Dermis blood vessel endothelial cell (primary cell): ENCODE measurements at regions not wholly inside any gene's neighbourhood (a gene's known extent, or its start where the extent isn't known, plus 50 kb on each side); places are given as distances from the start of the nearest gene placed in this dataset.

Experiments used
- DNase-seq: peaks from one replicate; pipeline ENCODE4 v3.0.0; 2010

GRCh38 chr18:29012883-29013465, 836.0 kb upstream of the CDH2 start:
- no peak for DNase-seq

GRCh38 chr18:29012364-29012763, 835.4 kb upstream of the CDH2 start:
- no peak for DNase-seq

DNA sequence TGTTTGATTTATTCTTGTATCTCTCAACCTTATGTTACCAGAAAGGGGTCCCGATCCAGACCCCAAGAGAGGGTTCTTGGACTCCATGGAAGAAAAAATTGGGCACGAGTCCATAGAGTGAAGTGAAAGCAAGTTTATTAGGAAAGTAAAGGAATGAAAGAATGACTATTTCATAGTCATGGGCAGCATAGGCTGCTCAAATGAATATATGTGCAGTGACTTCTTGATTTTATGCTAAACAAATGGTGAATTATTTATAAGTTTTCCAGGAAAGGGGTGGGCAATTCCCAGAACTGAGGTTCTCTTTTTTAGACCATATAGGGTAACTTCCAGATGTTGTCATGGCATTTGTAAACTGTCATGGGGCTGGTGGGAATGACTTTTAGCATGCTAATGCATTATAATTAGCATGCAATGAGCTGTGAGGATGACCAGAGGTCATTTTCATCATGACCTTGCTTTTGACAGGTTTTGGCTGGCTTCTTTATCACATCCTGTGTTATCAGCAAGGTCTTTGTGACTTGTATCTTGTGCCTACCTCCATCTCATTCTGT, 832.4 kb upstream of the CDH2 start:
- no peak for DNase-seq

DNA sequence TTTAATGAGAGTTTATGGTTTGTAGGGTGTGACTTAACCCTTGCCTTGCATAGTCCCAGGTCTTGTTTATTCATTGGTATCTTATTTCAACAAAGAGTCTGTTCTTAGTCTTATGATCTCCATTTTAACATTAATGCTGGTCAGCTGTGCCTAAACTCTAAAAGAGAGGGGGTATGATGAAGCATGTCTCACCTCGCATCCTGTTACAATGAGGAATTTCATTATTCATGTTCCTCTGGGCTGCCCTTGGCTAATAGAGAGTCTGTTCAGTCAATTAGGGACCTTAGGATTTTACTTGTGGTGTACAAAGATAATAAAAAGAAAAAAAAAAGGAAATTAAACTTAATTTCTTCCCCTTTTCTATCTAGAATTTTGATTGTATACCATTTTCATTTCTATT, 831.9 kb upstream of the CDH2 start:
- DNase-seq: no peak

- DNase-seq: no peak
Measured at GRCh38 chr18:29007986-29008654, 831.2 kb upstream of the CDH2 start.

DNA sequence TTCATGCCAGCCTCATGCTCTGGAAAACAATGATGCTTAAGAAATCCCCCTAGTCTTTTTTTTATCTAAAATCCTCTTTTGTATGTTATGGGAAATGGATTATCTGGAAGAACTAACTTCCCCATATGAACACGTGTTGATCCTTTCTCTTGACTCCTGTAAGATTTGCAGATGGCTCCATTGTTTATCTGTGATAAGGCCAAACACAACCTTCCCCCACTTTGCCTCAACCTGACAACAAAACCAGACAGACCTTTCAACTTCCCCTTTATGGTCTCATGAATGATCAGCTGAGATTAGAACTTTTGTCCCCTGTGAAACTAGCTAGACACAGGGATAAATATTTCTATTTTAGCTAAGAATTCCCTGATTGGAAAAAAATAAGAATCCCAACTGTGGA, 828.0 kb upstream of the CDH2 start:
- peak; percentile 37 for DNase-seq

DNA sequence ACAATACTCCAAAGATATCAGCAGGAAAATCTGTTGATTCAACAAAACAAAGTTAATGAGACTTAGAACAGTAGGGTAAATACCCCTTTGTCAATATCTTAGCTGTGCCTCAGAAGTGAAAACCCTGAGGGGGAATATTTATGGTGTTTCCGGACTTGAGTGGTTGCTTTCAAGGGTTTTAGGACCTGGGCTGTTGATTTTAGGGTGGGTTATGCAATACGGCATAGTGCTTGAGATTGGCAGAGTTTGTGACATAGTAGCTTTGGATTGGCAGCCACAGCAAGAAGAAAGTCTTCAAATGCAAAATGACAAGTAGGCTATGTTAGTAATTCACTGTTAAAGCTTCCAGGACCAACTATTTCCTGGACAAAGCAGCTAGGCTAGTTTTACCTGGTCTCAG, 826.3 kb upstream of the CDH2 start:
- no peak for DNase-seq

GRCh38 chr18:29002747-29003146, 825.8 kb upstream of the CDH2 start:
- no peak for DNase-seq

DNA sequence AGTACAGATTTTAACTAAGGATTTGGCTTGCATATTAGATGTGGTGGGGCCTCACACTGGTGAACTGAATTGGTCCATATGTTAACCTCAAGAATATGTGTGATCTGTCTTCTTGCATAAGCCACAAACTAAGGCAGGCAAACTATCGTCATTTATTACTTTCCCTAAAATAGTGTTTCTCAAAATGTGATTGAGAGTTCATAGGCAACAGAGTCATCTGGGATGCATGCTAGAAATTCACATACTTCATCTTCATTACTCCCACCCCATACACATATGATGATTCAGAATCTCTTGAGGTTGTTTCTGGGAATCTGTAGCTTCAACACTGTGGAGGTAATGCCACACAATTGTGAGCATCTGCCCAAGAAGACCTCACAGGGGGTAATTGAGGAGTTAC, 822.8 kb upstream of the CDH2 start:
- DNase-seq: no peak

DNA sequence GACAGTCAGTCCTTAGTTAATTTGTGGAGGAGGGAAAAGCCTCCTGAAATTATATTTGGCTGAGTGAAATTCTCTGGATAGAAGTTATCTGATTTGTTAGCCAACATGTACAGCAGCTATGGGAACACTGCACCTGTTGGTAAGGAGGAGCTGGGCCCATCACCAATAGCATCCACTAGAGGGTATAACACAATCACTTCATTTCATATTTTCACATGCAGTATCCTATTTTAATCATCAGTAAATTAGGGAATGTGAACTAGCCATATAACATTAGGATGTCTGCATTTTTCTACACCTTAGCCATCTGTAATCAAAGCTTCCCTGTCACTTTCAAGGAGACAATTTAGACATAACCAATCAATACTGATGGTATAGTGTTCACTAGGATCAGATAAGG, 818.4 kb upstream of the CDH2 start:
- peak; percentile 24 for DNase-seq

- DNase-seq: peak; percentile 63
Measured at GRCh38 chr18:28984731-28985130, 807.8 kb upstream of the CDH2 start.

GRCh38 chr18:28974504-28974903, 797.6 kb upstream of the CDH2 start:
- peak; percentile 63 for DNase-seq

GRCh38 chr18:28973324-28973723, 796.4 kb upstream of the CDH2 start:
- no peak for DNase-seq

GRCh38 chr18:28972333-28972907, 795.5 kb upstream of the CDH2 start:
- DNase-seq: no peak

DNA sequence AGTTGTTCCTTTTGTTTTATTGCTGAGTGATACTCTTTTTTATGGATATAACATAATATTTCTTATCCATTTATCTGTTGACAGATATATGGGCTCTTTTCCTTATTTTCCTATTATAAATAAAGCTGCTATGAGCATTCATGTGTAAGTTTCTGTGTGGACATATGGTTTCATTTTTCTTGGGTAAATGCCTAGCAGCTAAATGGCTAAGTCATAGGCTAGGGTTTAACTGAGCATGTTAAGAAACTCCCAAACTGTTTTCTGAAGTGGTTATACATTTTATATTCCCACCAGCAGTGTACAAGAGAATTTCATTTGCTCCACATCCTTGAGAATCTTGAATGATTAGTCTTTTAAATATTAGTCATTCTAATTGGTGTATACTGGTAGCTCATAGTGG, 786.6 kb upstream of the CDH2 start:
- DNase-seq: no peak

DNA sequence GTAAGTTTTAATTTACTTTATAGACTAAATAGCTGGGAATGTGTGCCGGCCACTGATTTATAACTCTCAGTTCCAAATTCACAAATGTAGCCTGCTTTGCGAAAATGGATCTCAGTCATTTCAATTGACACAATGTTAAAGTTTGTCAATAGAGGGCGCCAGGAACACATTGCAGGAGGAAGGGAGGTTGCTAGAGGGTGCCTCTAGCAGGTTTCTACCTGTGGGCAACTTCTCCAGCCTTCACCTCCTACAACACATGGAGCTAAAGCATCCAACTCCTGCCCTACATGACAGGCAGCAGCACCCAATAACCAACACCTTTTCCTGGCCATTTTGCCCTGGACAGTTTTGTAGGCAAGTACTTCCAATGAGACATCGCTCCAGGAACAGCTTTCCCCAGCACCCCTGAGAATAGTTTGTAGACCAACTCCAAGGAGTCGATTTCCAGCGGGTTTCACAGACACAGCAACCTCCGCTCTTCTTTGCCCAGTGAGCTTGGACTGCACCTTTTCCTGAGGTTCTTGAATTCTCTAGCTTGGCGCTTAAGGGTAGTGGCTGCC, 784.8 kb upstream of the CDH2 start:
- peak; percentile 56 for DNase-seq

DNA sequence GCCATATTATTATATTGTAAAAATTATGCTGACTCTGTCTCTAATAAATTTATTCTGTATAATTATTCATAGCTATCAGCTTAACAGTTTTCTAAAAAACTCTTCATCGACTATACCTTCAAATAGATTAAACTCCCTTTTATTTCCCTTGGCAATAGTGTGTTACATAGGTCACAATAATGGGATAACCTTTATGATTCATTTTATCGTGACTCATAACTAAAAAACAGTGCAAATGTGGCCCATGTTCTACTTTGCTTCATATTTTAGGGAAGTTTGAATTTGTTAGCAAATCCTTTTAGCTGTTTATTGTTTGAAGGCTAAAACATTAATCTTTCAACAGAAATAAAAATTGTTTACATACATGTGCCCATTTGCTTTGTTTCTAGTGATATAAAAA, 783.2 kb upstream of the CDH2 start:
- peak; percentile 48 for DNase-seq

DNA sequence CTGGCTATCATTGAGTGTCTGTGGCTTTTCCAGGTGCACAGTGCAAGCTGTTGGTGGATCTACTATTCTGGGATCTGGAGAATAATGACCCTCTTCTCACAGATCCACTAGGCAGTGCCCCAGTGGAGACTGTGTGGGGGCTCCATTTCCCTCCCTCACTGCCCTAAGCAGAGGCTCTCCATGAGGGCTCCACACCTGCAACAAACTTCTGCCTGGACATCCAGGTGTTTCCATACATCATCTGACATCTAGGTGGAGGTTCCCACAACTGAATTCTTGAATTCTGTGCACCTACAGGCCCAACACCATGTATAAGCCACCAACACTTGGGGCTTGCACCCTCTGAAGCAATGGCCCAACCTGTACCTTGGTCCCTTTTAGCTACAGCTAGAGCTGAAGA, 775.4 kb upstream of the CDH2 start:
- DNase-seq: no peak

DNA sequence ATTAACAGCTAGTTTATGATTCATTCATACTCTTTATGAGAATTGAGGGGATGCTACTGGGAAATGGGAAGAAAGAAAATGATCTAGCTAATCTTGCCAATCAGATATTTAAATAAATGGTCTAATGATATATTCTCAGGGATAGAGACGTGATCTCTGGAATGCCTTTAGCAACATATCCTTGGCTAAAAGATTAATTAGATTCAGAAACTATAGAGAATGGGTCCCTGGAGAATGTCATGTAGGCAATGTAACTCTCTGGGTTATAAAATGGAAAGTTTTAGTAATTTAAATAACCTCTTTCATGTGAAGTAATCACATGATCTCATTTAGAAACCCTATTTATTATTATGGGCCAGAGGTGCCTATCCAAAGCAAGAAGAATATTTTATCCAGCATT, 771.0 kb upstream of the CDH2 start:
- DNase-seq: no peak

GRCh38 chr18:28946471-28946870, 769.5 kb upstream of the CDH2 start:
- DNase-seq: no peak

DNA sequence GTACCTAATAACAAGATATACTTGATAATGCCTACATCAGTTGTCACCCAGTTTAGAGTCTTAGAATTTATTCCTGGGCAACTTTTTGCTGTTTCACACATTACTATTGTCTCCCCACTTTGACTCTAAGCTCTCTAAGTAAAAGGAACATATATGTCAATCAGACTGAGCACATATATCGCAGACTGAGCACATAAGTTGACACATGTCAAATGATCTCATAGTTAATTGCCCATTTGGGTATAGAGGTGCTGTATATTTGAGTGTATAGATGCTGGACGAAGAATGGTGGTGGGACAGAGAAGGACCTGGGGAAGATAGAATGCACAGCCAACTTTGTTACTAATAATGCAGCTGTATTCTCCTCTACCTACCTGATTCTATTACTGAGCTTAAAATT, 746.0 kb upstream of the CDH2 start:
- DNase-seq: no peak

- no peak for DNase-seq
Measured at GRCh38 chr18:28916456-28916855, 739.5 kb upstream of the CDH2 start.

DNA sequence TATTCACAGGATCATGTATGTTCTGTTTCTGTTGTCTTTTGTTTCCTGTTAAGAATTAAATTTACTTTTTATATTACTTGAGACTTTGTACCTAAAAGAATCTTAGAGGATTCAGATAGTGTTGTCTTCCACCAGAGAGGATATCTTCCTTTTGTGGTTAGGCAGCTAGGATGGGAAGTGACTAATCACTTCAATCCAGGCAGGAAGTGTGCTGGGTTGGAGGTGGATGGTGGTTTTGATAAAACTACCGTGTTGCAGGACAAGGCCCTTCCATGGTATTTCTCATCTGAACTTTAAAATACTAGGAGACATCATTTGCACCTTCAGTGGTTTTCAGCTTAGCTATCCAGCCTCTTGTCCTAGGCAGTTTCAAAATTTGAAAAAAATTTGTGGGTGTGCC, 728.6 kb upstream of the CDH2 start:
- DNase-seq: peak; percentile 66

GRCh38 chr18:28904789-28905364, 727.9 kb upstream of the CDH2 start:
- no peak for DNase-seq
